ENCODE measurements at regions not wholly inside any gene's neighbourhood (a gene's known extent, or its start where the extent isn't known, plus 50 kb on each side); places are given as distances from the start of the nearest gene placed in this dataset.

- DNase-seq, result no peak
Measured at GRCh38 chr12:98405805-98406366, 109.5 kb upstream of the TMPO start.

- no peak for DNase-seq
Measured at GRCh38 chr12:98406378-98406777, 109.0 kb upstream of the TMPO start.

GRCh38 chr12:98408681-98409080 lies 106.7 kb upstream of the TMPO start:
- DNase-seq, result no peak

GRCh38 chr12:98409548-98409947 lies 105.8 kb upstream of the TMPO start:
- no peak for DNase-seq

GRCh38 chr12:98410356-98410755 lies 105.0 kb upstream of the TMPO start:
- no peak for DNase-seq

- peak; percentile 78 for DNase-seq
Measured at GRCh38 chr12:98416845-98417244, 98.5 kb upstream of the TMPO start.

GRCh38 chr12:98417266-98417665 lies 98.1 kb upstream of the TMPO start:
- DNase-seq, result no peak

- peak; percentile 99 for DNase-seq
Measured at GRCh38 chr12:98418357-98419075, 96.9 kb upstream of the TMPO start.

- no peak for DNase-seq
Measured at GRCh38 chr12:98419081-98419794, 96.2 kb upstream of the TMPO start.

- DNase-seq, result no peak
Measured at GRCh38 chr12:98419795-98420404, 95.5 kb upstream of the TMPO start.

GRCh38 chr12:98420461-98420860 lies 94.9 kb upstream of the TMPO start:
- no peak for DNase-seq

GRCh38 chr12:98421316-98421715 lies 94.1 kb upstream of the TMPO start:
- DNase-seq, result no peak

GRCh38 chr12:98422359-98422758 lies 93.0 kb upstream of the TMPO start:
- no peak for DNase-seq

- DNase-seq, result no peak
Measured at GRCh38 chr12:98422812-98423211, 92.6 kb upstream of the TMPO start.

- DNase-seq, result no peak
Measured at GRCh38 chr12:98423963-98424362, 91.4 kb upstream of the TMPO start.

GRCh38 chr12:98424726-98425401 lies 90.5 kb upstream of the TMPO start:
- peak; percentile 82 for DNase-seq

GRCh38 chr12:98425859-98426258 lies 89.5 kb upstream of the TMPO start:
- no peak for DNase-seq

- DNase-seq, result no peak
Measured at GRCh38 chr12:98431089-98431488, 84.3 kb upstream of the TMPO start.

GRCh38 chr12:98437166-98437565 lies 78.2 kb upstream of the TMPO start:
- DNase-seq, result no peak

GRCh38 chr12:98437806-98438595 lies 77.4 kb upstream of the TMPO start:
- no peak for DNase-seq

- no peak for DNase-seq
Measured at GRCh38 chr12:98438656-98439230, 76.6 kb upstream of the TMPO start.

- peak; percentile 54 for DNase-seq
Measured at GRCh38 chr12:98439471-98439951, 75.9 kb upstream of the TMPO start.

All from fibroblast of skin of scalp (primary cell).